Skeletal muscle satellite cell (primary cell): ENCODE measurements at regions not wholly inside any gene's neighbourhood (a gene's known extent, or its start where the extent isn't known, plus 50 kb on each side); places are given as distances from the start of the nearest gene placed in this dataset.
"Not testable (repeated sequence)": the region's sequence is repeated elsewhere in the genome, so short reads cannot be mapped to it uniquely, and the experiment has no call there.

Experiments used
- H3K27me3 ChIP-seq: 2 replicates; pipeline ENCODE4 v1.7.0; 2013; ENCODE audit warnings: low read length; ENCODE audit not compliant: control insufficient read depth, insufficient read depth
- H3K36me3 ChIP-seq: 2 replicates; pipeline ENCODE4 v1.7.0; 2013; ENCODE audit warnings: mild to moderate bottlenecking, control low read depth, low read length; ENCODE audit not compliant: insufficient read depth
- H3K4me1 ChIP-seq: 2 replicates; pipeline ENCODE4 v1.7.0; 2013; ENCODE audit warnings: low read length; ENCODE audit not compliant: control insufficient read depth, insufficient read depth
- H3K4me2 ChIP-seq: 2 replicates; pipeline ENCODE4 v1.7.0; 2013; ENCODE audit warnings: mild to moderate bottlenecking, low read length
- H3K4me3 ChIP-seq: 2 replicates; pipeline ENCODE4 v1.7.0; 2013; ENCODE audit warnings: low read length
- H3K9ac ChIP-seq: 2 replicates; pipeline ENCODE4 v1.7.0; 2013; ENCODE audit warnings: mild to moderate bottlenecking, low read depth, low read length, moderate library complexity
- H3K9me3 ChIP-seq: replicated peaks from 2 replicates; pipeline ENCODE4 v1.7.0; 2013; ENCODE audit warnings: mild to moderate bottlenecking, control low read depth, low read length

DNA sequence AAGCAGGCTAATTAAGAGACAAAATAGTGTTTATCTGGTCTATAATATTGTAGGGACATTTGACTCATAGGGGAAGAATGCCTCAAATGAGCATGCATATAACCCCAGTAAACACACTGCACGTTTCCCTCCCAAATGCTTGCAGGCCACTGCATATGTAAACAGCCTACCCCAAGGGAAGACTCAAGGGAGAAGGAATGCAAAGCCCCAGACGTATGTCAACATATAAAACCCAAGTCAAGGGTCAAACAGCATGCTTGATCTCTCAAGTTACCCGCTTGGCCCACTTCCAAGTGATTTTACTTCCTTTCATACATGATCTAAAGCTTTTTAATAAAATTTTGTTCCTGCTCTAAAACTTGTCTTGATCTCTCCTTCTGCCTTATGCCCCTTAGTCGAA, 1090.0 kb downstream of the OTOL1 start:
- Histone ChIP-seq H3K4me3 (no peak overlapping the region), H3K4me1 (no peaks in the 10 kb centered on the region), H3K36me3 (no peaks in the 10 kb centered on the region), H3K9ac (no peak overlapping the region), H3K9me3 (no peaks in the 10 kb centered on the region), H3K4me2 (no peak overlapping the region), H3K27me3 (no peaks in the 10 kb centered on the region)

- Histone ChIP-seq H3K27me3 (no peaks in the 10 kb centered on the region), H3K4me3 (no peak overlapping the region), H3K9me3 (no peaks in the 10 kb centered on the region), H3K4me2 (no peak overlapping the region), H3K36me3 (no peaks in the 10 kb centered on the region), H3K9ac (no peak overlapping the region), H3K4me1 (no peaks in the 10 kb centered on the region)
These were observed 1100.6 kb downstream of the OTOL1 start for GRCh38 chr3:162597226-162597625.

DNA sequence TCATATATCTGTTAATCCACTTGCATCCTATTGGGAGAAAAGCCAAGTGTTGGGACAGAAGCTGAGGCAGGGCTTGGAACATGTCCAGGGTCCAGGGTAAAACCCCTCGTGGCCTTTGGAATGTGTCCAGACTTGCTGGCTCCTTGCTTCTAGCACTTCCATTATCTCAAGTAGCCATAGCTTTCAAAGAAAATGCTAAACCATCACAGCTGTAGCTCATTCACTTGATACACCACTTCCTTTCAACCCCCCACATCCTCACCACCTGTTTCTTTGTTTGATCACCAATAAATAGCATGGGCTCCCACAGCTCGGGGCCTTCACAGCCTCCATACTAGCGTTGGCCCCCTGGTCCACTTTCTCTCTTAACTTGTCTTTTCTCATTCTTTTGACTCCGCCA, 1101.9 kb downstream of the OTOL1 start:
- not testable (repeated sequence) for H3K27me3 ChIP-seq, H3K4me1 ChIP-seq

DNA sequence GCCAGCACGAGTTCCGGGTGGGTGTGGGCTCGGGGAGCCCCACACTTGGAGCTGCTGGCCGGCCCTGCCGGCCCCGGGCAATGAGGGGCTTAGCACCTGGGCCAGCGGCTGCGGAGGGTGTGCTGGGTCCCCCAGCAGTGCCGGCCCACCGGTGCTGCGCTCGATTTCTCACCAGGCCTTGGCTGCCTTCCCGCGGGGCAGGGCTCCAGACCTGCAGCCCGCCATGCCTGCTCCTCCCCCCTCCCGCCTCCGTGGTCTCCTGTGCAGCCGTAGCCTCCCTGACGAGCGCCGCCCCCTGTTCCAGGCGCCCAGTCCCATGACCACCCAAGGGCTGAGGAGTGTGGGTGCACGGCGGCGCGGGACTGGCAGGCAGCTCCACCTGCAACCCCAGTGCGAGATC, 1103.1 kb downstream of the OTOL1 start:
- not testable (repeated sequence) for H3K36me3 ChIP-seq, H3K27me3 ChIP-seq, H3K9ac ChIP-seq, H3K9me3 ChIP-seq, H3K4me2 ChIP-seq, H3K4me1 ChIP-seq, H3K4me3 ChIP-seq

More for the DNA sequence above, 1101.9 kb downstream of the OTOL1 start:
- H3K9ac ChIP-seq, H3K4me3 ChIP-seq, H3K9me3 ChIP-seq, H3K4me2 ChIP-seq, H3K36me3 ChIP-seq: not testable (repeated sequence)

- no peak overlapping the region for H3K4me3 ChIP-seq
- H3K4me1 ChIP-seq, result no peaks in the 10 kb centered on the region
- no peak overlapping the region for H3K9ac ChIP-seq
- no peaks in the 10 kb centered on the region for H3K9me3 ChIP-seq
- no peaks in the 10 kb centered on the region for H3K36me3 ChIP-seq
- H3K27me3 ChIP-seq, result no peaks in the 10 kb centered on the region
- H3K4me2 ChIP-seq, result no peak overlapping the region
These were observed 1104.6 kb downstream of the OTOL1 start for GRCh38 chr3:162601101-162601670.

DNA sequence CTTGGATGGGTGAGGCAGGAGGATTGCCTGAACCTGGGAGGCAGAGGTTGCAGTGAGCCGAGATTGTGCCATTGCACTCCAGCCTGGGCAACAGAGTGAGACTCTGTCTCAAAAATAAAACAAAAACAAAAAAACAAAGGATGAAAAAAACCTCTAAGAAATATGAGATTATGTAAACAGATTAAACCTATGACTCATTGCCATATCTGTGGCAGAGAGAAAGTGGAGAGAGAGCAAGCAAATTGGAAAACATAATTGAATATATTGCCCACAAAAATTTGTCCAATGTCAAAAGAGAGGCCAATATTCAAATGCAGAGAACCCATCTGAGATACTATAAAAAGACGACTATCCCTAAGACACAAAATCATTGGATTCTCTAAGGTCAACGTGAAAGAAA, 1106.0 kb downstream of the OTOL1 start:
- H3K4me3 ChIP-seq, result no peak overlapping the region
- no peaks in the 10 kb centered on the region for H3K9me3 ChIP-seq
- no peaks in the 10 kb centered on the region for H3K4me1 ChIP-seq
- H3K36me3 ChIP-seq, result no peaks in the 10 kb centered on the region
- H3K27me3 ChIP-seq, result no peaks in the 10 kb centered on the region
- no peak overlapping the region for H3K4me2 ChIP-seq
- H3K9ac ChIP-seq, result no peak overlapping the region

GRCh38 chr3:162605651-162606204, 1109.1 kb downstream of the OTOL1 start:
- Histone ChIP-seq H3K36me3 (no peaks in the 10 kb centered on the region), H3K9ac (no peak overlapping the region), H3K4me3 (no peak overlapping the region), H3K27me3 (no peaks in the 10 kb centered on the region), H3K9me3 (no peaks in the 10 kb centered on the region), H3K4me1 (no peaks in the 10 kb centered on the region), H3K4me2 (no peak overlapping the region)

DNA sequence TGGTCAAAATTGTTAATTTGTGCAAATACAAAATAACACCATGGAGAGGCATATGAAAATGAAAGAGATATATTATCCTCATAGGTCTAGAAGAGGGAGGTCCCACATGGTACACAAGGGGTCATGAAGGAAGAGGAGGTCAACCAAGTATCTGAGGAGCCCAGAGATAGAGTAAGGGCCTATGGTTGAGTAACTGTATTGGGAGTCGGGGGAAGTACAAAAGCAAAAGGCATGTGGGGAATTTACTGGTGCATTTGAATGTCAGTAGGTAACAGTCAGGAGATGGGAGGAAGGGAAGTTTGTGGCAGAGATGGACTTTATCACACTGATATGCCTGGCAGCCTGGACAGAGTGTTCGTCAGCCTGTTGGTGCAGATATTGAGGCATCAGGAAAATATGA, 1113.7 kb downstream of the OTOL1 start:
- no peak overlapping the region for H3K4me2 ChIP-seq
- no peaks in the 10 kb centered on the region for H3K4me1 ChIP-seq
- H3K4me3 ChIP-seq, result no peak overlapping the region
- no peaks in the 10 kb centered on the region for H3K27me3 ChIP-seq
- H3K9ac ChIP-seq, result no peak overlapping the region
- H3K36me3 ChIP-seq, result no peaks in the 10 kb centered on the region
- no peaks in the 10 kb centered on the region for H3K9me3 ChIP-seq

- Histone ChIP-seq H3K4me1 (no peaks in the 10 kb centered on the region), H3K27me3 (no peaks in the 10 kb centered on the region), H3K4me3 (no peak overlapping the region), H3K4me2 (no peak overlapping the region), H3K9ac (no peak overlapping the region), H3K36me3 (no peaks in the 10 kb centered on the region), H3K9me3 (no peaks in the 10 kb centered on the region)
These were observed 1116.4 kb downstream of the OTOL1 start for GRCh38 chr3:162612991-162613390.

GRCh38 chr3:162626172-162626571, 1129.6 kb downstream of the OTOL1 start:
- Histone ChIP-seq H3K4me2 (no peak overlapping the region), H3K9ac (no peak overlapping the region), H3K36me3 (no peaks in the 10 kb centered on the region), H3K27me3 (no peaks in the 10 kb centered on the region), H3K4me1 (no peaks in the 10 kb centered on the region), H3K4me3 (no peak overlapping the region), H3K9me3 (no peaks in the 10 kb centered on the region)

- H3K36me3 ChIP-seq, result no peaks in the 10 kb centered on the region
- no peak overlapping the region for H3K4me2 ChIP-seq
- no peaks in the 10 kb centered on the region for H3K4me1 ChIP-seq
- no peaks in the 10 kb centered on the region for H3K27me3 ChIP-seq
- H3K4me3 ChIP-seq, result no peak overlapping the region
- no peak overlapping the region for H3K9ac ChIP-seq
- H3K9me3 ChIP-seq, result no peaks in the 10 kb centered on the region
These were observed 1131.9 kb downstream of the OTOL1 start for GRCh38 chr3:162628531-162628930.

DNA sequence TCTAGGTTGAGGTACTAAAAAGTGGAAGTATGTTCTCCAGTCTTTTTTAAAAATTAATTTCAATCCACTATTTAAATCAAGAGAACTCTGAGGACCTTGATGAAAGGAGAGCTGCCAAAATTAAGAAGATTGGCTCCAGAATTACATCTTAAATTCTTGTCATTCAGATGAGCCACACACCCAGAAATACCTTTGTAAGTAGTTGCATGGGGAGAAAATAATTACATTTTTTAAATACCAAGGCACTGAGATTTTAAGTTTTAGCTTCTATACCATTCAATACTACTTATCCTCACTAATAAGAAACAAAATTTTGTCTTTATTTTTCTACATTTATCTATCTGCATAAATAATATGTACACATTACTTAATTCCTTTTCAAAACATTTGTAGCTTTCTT, 1132.8 kb downstream of the OTOL1 start:
- Histone ChIP-seq H3K9me3 (no peaks in the 10 kb centered on the region), H3K27me3 (no peaks in the 10 kb centered on the region), H3K4me2 (no peak overlapping the region), H3K4me1 (no peaks in the 10 kb centered on the region), H3K36me3 (no peaks in the 10 kb centered on the region), H3K9ac (no peak overlapping the region), H3K4me3 (no peak overlapping the region)
